CD4-positive, alpha-beta memory T cell (primary cell): ENCODE measurements at regions not wholly inside any gene's neighbourhood (a gene's known extent, or its start where the extent isn't known, plus 50 kb on each side); places are given as distances from the start of the nearest gene placed in this dataset.
A peak's percentile ranks its signal among the peaks of the same experiment; 100 is the strongest.

Experiments used
- CTCF ChIA-PET: fragments of 350-600 bp; sonication (Branson Sonifier 250); formaldehyde crosslinking; loops from one replicate; lab custom pipeline; 2021; ENCODE audit warnings: inconsistent platforms; ENCODE audit not compliant: partially characterized antibody; lab: Charles Lee
- POLR2A ChIA-PET: fragments of 350-600 bp; sonication (Branson Sonifier 250); formaldehyde crosslinking; loops from one replicate; lab custom pipeline; 2021; ENCODE audit not compliant: partially characterized antibody; lab: Charles Lee
- DNase-seq, 5 donors: peaks; one replicate each; pipeline versions ENCODE4 v3.0.0 to v3.0.0-alpha.2; 2020 to 2022; ENCODE audit warnings: mixed read lengths in 1 of 5
- H3K27ac ChIP-seq: one replicate; pipeline ENCODE4 v1.7.0; 2013; ENCODE audit warnings: low read depth, low read length
- H3K27me3 ChIP-seq: 2 replicates; pipeline ENCODE4 v1.7.0; 2013; ENCODE audit warnings: mild to moderate bottlenecking, low read length, moderate library complexity; ENCODE audit not compliant: insufficient read depth
- H3K36me3 ChIP-seq: 2 replicates; pipeline ENCODE4 v1.7.0; 2013; ENCODE audit warnings: mild to moderate bottlenecking, low read length, moderate library complexity; ENCODE audit not compliant: insufficient read depth
- H3K4me1 ChIP-seq: 2 replicates; pipeline ENCODE4 v1.7.0; 2013; ENCODE audit warnings: mild to moderate bottlenecking, low read length, moderate library complexity; ENCODE audit not compliant: insufficient read depth
- H3K4me3 ChIP-seq, 2 donors: one replicate each; pipeline ENCODE4 v1.7.0; 2013; ENCODE audit warnings: low read length in 2 of 2, mild to moderate bottlenecking in 1 of 2
- H3K9me3 ChIP-seq, 2 donors: one replicate each; pipeline ENCODE4 v1.7.0; 2013; ENCODE audit warnings: low read length in 2 of 2, control low read depth in 1 of 2; ENCODE audit not compliant: control insufficient read depth in 1 of 2
- H3K27ac Mint-ChIP-seq, 7 donors: one replicate each; pipeline ENCODE4 v1.8.0; 2020 to 2021; ENCODE audit warnings: mixed read lengths in 7 of 7, mild to moderate bottlenecking in 6 of 7, inconsistent platforms in 3 of 7, moderate library complexity in 3 of 7
- H3K27me3 Mint-ChIP-seq, 2 donors: one replicate each; pipeline ENCODE4 v1.8.0; 2020 to 2021; ENCODE audit warnings: mixed read lengths in 2 of 2
- H3K36me3 Mint-ChIP-seq, 2 donors: one replicate each; pipeline ENCODE4 v1.8.0; 2020 to 2021; ENCODE audit warnings: mixed read lengths in 2 of 2, inconsistent platforms in 1 of 2, mild to moderate bottlenecking in 1 of 2
- H3K4me1 Mint-ChIP-seq, 4 donors: one replicate each; pipeline ENCODE4 v1.8.0; 2020 to 2021; ENCODE audit warnings: mixed read lengths in 4 of 4, mild to moderate bottlenecking in 1 of 4
- H3K4me3 Mint-ChIP-seq, 8 donors: one replicate each; pipeline ENCODE4 v1.8.0; 2020 to 2021; ENCODE audit warnings: mixed read lengths in 8 of 8, mild to moderate bottlenecking in 7 of 8, moderate library complexity in 6 of 8, inconsistent platforms in 3 of 8
- H3K9me3 Mint-ChIP-seq, 8 donors: one replicate each; pipeline ENCODE4 v1.8.0; 2020 to 2021; ENCODE audit warnings: mixed read lengths in 8 of 8, mild to moderate bottlenecking in 5 of 8, inconsistent platforms in 3 of 8, moderate library complexity in 1 of 8
- intact Hi-C: fragments of 100-400 bp; cut with micrococcal nuclease; formaldehyde crosslinking; loops from one replicate; pipeline ENCODE4 v1.15.1; 2023

- H3K9me3 Mint-ChIP-seq = peaks cover 0 to 37% (median 22%) of the 10 kb centered on the region in 8 donors
- Histone ChIP-seq H3K9me3 (no peaks in the 10 kb centered on the region), H3K4me3 (no peak overlapping the region), H3K27me3 (no peaks in the 10 kb centered on the region), H3K4me1 (no peaks in the 10 kb centered on the region), H3K27ac (no peak overlapping the region), H3K36me3 (no peaks in the 10 kb centered on the region)
- intact Hi-C loops = no loop called here
- peaks cover 2 to 15% of the 10 kb centered on the region in 2 donors for H3K36me3 Mint-ChIP-seq
- ChIA-PET CTCF (no interaction called here), POLR2A (no interaction called here)
- no peaks in the 10 kb centered on the region for H3K27me3 Mint-ChIP-seq
- DNase-seq = no peak
- H3K4me3 Mint-ChIP-seq = no peak overlapping the region
- no peak overlapping the region for H3K27ac Mint-ChIP-seq
- H3K4me1 Mint-ChIP-seq = no peaks in the 10 kb centered on the region
Observed at GRCh38 chr16:72673118-72673517, 374.8 kb downstream of the ZFHX3 start.

- Mint-ChIP-seq H3K4me3 (no peak overlapping the region), H3K27ac (peak overlapping the region in 3 of 7 donors; percentile 12 to 36 (median 30)), H3K36me3 (peaks cover 3 to 8% of the 10 kb centered on the region in 2 donors), H3K27me3 (no peaks in the 10 kb centered on the region), H3K4me1 (peaks cover 7 to 24% (median 16%) of the 10 kb centered on the region in 4 donors), H3K9me3 (peaks cover 0 to 5% (median 1%) of the 10 kb centered on the region in 8 donors)
- DNase-seq = no peak
- ChIA-PET CTCF (no interaction called here), POLR2A (no interaction called here)
- Histone ChIP-seq H3K36me3 (no peaks in the 10 kb centered on the region), H3K27me3 (no peaks in the 10 kb centered on the region), H3K4me3 (no peak overlapping the region), H3K4me1 (peaks cover 18% of the 10 kb centered on the region), H3K9me3 (no peaks in the 10 kb centered on the region), H3K27ac (no peak overlapping the region)
- intact Hi-C loops = loop anchor here (5.0 to 10.0 kb wide), 3 partner anchors 119 to 1629 kb away; partner anchors contain the start of genes DHX38, PSMD7 and TXNL4B
Observed at GRCh38 chr16:72666267-72666666, 381.7 kb downstream of the ZFHX3 start.

GRCh38 chr16:72665701-72666100 is 382.2 kb downstream of the ZFHX3 start:
- Mint-ChIP-seq H3K27ac (peak overlapping the region; percentile 75 to 100 (median 98)), H3K9me3 (peaks cover 0 to 2% (median 0%) of the 10 kb centered on the region in 8 donors), H3K27me3 (no peaks in the 10 kb centered on the region), H3K36me3 (peaks cover 3 to 8% of the 10 kb centered on the region in 2 donors), H3K4me1 (peaks cover 7 to 24% (median 16%) of the 10 kb centered on the region in 4 donors), H3K4me3 (peak overlapping the region; percentile 99 to 100 (median 100))
- intact Hi-C loops = loop anchor here (5.0 to 10.0 kb wide), 3 partner anchors 119 to 1629 kb away; partner anchors contain the start of genes DHX38, PSMD7 and TXNL4B
- Histone ChIP-seq H3K36me3 (no peaks in the 10 kb centered on the region), H3K9me3 (no peaks in the 10 kb centered on the region), H3K4me3 (peak overlapping the region; percentile 67 to 76), H3K27me3 (no peaks in the 10 kb centered on the region), H3K27ac (peak overlapping the region; percentile 64), H3K4me1 (peaks cover 18% of the 10 kb centered on the region)
- ChIA-PET CTCF (no interaction called here), POLR2A (no interaction called here)
- no peak for DNase-seq

GRCh38 chr16:72664509-72665408 is 383.2 kb downstream of the ZFHX3 start:
- Mint-ChIP-seq H3K27me3 (peaks cover 0 to 2% of the 10 kb centered on the region in 2 donors), H3K4me1 (peaks cover 7 to 24% (median 16%) of the 10 kb centered on the region in 4 donors), H3K4me3 (peak overlapping the region; percentile 99 to 100 (median 100)), H3K9me3 (no peaks in the 10 kb centered on the region), H3K27ac (peak overlapping the region; percentile 78 to 100 (median 99)), H3K36me3 (peaks cover 0 to 8% of the 10 kb centered on the region in 2 donors)
- Histone ChIP-seq H3K27ac (peak overlapping the region; percentile 64), H3K9me3 (no peaks in the 10 kb centered on the region), H3K4me1 (peaks cover 18% of the 10 kb centered on the region), H3K4me3 (peak overlapping the region; percentile 67 to 76), H3K27me3 (no peaks in the 10 kb centered on the region), H3K36me3 (no peaks in the 10 kb centered on the region)
- peak; percentile 91 to 95 (median 92) for DNase-seq
- intact Hi-C loops = loop anchor here (5.0 to 10.0 kb wide), 3 partner anchors 120 to 1630 kb away; partner anchors contain the start of genes DHX38, PSMD7 and TXNL4B
- CTCF ChIA-PET = interaction anchor here (1.1 kb wide), 1 partner anchor 9 kb away, joined by 4 read pairs; no protein-coding TSS in a partner anchor
- POLR2A ChIA-PET = interaction anchor here (0.6 kb wide), 1 partner anchor 42 kb away, joined by 4 read pairs; no protein-coding TSS in a partner anchor

- intact Hi-C loops = loop anchor here (10.0 kb wide), 2 partner anchors 121 to 1631 kb away; partner anchors contain the start of gene PSMD7
- Mint-ChIP-seq H3K4me3 (peak overlapping the region; percentile 99 to 100 (median 100)), H3K27me3 (peaks cover 0 to 2% of the 10 kb centered on the region in 2 donors), H3K9me3 (no peaks in the 10 kb centered on the region), H3K36me3 (peaks cover 0 to 8% of the 10 kb centered on the region in 2 donors), H3K4me1 (peaks cover 7 to 24% (median 16%) of the 10 kb centered on the region in 4 donors), H3K27ac (peak overlapping the region; percentile 78 to 100 (median 99))
- Histone ChIP-seq H3K4me1 (peaks cover 18% of the 10 kb centered on the region), H3K27me3 (no peaks in the 10 kb centered on the region), H3K9me3 (no peaks in the 10 kb centered on the region), H3K36me3 (no peaks in the 10 kb centered on the region), H3K4me3 (peak overlapping the region; percentile 67 to 76), H3K27ac (peak overlapping the region; percentile 64)
- ChIA-PET CTCF (interaction anchor here (1.0 to 1.1 kb wide), 2 partner anchors 9 to 10 kb away, joined by 4 to 6 read pairs; no protein-coding TSS in a partner anchor), POLR2A (interaction anchor here (0.6 kb wide), 1 partner anchor 41 kb away, joined by 4 read pairs; no protein-coding TSS in a partner anchor)
- DNase-seq = no peak
Observed at GRCh38 chr16:72664056-72664508, 383.8 kb downstream of the ZFHX3 start.

- H3K4me1 ChIP-seq = peaks cover 7% of the 10 kb centered on the region
- DNase-seq = no peak
- no peaks in the 10 kb centered on the region for H3K36me3 Mint-ChIP-seq
- ChIA-PET CTCF (interaction anchor here (1.2 kb wide), 1 partner anchor 10 kb away, joined by 3 read pairs; no protein-coding TSS in a partner anchor), POLR2A (no interaction called here)
- H3K9me3 ChIP-seq = no peaks in the 10 kb centered on the region
- intact Hi-C loops = no loop called here
- H3K4me3 Mint-ChIP-seq = no peak overlapping the region
- H3K36me3 ChIP-seq = no peaks in the 10 kb centered on the region
- peaks cover 4 to 6% (median 5%) of the 10 kb centered on the region in 4 donors for H3K4me1 Mint-ChIP-seq
- H3K9me3 Mint-ChIP-seq = peaks cover 0 to 2% (median 0%) of the 10 kb centered on the region in 8 donors
- peak overlapping the region in 1 of 7 donors; percentile 41 for H3K27ac Mint-ChIP-seq
- no peak overlapping the region for H3K27ac ChIP-seq
- H3K27me3 ChIP-seq = no peaks in the 10 kb centered on the region
- no peak overlapping the region for H3K4me3 ChIP-seq
- peaks cover 0 to 4% of the 10 kb centered on the region in 2 donors for H3K27me3 Mint-ChIP-seq
Observed at GRCh38 chr16:72658888-72659717, 388.8 kb downstream of the ZFHX3 start.
